ENCODE measurements at regions not wholly inside any gene's neighbourhood (a gene's known extent, or its start where the extent isn't known, plus 50 kb on each side); places are given as distances from the start of the nearest gene placed in this dataset.

DNA sequence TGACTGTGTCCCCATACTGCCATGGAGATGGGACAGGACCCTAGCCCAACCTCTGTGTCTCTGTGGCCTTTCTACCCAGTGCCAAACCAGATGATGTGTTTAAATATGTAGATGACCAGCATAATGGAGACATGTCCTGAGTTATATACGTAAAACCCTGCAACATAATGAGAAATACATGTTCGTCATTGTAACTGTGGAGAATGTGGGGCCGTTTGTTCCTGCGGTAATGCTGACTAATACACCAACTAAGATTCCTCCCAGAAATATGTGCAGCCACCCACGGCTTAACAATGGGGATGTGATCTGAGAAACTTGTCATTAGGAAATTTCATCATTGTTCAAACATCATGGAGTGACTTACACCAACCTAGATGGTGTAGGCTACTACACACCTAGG is 71.7 kb upstream of the SIM2 start:
- TF ChIP-seq, protein P1, sequence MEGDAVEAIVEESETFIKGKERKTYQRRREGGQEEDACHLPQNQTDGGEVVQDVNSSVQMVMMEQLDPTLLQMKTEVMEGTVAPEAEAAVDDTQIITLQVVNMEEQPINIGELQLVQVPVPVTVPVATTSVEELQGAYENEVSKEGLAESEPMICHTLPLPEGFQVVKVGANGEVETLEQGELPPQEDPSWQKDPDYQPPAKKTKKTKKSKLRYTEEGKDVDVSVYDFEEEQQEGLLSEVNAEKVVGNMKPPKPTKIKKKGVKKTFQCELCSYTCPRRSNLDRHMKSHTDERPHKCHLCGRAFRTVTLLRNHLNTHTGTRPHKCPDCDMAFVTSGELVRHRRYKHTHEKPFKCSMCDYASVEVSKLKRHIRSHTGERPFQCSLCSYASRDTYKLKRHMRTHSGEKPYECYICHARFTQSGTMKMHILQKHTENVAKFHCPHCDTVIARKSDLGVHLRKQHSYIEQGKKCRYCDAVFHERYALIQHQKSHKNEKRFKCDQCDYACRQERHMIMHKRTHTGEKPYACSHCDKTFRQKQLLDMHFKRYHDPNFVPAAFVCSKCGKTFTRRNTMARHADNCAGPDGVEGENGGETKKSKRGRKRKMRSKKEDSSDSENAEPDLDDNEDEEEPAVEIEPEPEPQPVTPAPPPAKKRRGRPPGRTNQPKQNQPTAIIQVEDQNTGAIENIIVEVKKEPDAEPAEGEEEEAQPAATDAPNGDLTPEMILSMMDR (conservative IDR thresholded peaks at IDR 0.05; ENCODE audit: low read length) = no peak
- no peak for TF ChIP-seq EZH2phosphoT487 (IDR thresholded peaks at IDR 0.05; ENCODE audit: borderline replicate concordance, low read depth, low read length)

All from OCI-LY7 (cell line).